DMS79 treated with DMSO at 0.1 percent for 48 hours (cell line): ENCODE measurements at regions not wholly inside any gene's neighbourhood (a gene's known extent, or its start where the extent isn't known, plus 50 kb on each side); places are given as distances from the start of the nearest gene placed in this dataset.

Experiments
- DNase-seq: peaks from one replicate; lab custom pipeline; 2025; lab: John Stamatoyannopoulos, UW

DNA sequence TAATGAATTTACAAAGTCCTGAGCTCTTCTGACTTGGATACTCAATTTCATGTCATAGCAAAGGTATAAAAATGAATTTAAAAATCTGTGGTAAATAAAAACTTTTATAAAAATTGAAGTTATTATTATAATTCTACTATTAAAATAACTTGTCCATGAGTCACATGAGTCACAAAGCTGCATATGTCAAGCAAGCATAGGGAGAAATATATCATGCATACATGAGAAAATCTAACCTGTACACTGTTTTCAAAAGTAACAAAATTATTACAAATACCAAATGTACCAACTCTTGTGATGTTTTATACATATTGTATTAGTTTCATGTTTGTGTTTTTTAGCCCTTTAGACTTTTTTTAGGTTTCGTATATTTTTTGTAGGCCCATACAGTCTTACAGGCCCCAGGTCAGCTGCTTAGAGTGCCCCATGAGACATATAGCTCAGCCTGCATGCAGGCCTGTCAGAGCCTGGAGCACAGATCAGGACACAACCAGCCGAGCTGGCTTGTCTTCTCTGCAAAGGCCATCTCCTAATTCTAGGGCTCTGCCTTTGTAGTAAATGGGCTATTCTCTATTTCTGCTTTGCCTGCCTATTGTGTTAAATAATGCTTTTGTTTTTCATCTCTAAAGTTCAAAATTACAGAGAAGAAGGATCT lies 818.7 kb upstream of the TENM3 start:
- DNase-seq, result no peak

DNA sequence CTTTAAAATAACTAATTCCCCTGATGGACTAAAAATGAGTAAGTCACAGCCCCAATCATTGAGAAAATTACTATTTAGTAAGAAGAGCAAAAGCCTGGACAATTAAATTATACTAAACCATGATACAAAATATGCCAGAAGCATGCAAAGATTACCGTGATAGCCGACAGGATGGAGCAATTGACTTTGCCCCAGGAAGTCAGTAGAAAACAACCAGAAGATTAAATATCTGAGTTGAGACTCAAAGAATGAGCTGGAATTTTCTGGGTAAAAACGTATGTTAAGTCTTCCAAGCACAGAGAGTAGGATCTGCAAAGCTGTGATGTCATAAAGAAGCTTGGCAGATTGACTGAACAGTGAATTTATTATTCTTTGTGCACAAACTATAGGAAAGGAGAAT lies 816.1 kb upstream of the TENM3 start:
- no peak for DNase-seq

DNA sequence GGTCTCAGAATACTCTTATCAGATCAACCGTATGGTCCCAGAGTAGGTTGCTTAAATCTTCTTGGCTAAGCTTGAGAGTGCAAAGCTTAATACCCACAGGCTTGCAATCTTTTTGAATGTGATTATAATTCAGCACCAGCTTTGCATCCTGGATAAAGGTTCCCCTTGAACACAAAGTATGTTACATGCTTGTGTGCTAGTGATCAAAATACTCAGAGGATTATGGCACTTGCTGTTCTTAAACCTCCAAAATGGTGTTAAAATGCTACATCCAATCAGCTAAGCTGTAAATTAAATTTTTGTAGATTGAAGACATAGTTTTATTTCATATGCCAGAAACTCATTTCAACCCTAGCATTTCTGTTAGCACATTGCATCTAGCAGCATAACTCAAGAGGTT lies 812.2 kb upstream of the TENM3 start:
- no peak for DNase-seq

DNA sequence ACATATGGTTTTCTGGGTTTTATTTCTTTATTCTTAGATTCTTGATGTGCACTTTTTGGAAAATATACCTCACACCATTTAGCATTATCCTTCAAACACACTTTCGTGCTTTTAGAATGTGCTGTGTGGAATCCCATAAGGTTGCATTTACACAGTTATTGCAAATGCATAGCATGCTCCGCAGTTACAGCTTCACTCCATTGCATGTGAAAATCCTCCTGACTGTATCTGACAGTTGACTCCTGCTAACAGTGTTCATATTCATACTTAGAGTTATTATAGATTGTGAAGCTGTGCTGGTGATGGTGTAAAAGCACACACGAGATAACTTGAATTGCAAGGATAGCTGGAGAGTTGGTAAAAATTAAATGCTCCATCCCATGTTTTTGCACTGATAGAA lies 811.5 kb upstream of the TENM3 start:
- DNase-seq, result no peak

DNA sequence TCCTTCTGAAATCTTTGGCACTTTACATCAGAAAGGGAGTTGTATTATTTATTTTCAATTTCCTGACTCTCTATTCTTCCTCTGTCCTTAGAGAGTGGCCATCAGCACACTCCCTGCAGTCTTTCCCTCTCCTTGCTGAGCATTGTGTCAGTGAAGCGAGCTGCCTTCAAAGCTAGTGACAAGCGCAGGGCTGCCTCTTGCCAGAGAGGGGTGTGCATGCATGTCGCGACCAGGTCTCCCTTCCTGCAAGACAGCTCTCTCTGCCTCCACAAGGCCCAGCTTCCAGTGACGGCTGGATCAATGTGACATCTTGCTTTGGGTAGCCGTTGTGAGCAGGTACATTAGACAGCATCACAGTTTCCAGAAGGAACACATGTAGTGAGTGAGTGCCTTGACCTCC lies 810.9 kb upstream of the TENM3 start:
- DNase-seq, result no peak

DNA sequence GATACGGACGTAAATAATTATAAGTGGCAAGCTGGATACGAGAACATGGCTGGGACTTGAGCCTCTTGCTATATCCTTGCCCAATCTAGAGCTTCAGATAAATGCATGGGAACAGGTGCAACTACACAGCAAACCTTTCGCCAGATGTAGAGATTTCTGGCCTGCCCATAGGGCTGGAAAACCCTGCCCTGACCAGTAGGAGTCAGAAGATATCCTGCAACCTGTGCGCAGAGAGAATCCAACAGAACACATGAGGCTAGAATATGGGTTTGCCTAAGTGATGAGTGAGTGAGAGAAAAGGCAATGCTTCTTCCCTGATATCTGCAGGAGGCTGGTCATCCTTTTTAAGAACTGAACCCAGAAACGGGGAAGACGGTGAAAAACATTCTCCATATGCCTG lies 805.3 kb upstream of the TENM3 start:
- no peak for DNase-seq

DNA sequence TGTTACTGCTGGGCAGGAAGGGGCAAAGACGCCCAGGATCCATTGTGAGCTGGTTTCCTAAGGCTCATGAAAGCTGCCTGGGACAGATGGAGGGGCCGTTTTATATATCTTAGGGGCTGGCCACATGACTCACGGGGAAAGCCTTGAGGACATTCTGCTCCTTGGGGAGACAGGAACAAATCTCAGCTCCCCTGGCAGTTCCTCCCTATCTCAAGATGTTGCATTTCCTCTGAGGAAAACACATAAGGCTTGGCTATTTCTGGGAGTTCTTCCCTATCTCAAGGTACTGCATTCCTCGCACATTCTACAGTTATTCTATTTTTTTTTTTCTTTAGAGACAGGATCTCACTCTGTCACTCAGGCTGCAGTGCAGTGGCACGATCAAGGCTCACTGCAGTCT lies 804.6 kb upstream of the TENM3 start:
- DNase-seq, result no peak

DNA sequence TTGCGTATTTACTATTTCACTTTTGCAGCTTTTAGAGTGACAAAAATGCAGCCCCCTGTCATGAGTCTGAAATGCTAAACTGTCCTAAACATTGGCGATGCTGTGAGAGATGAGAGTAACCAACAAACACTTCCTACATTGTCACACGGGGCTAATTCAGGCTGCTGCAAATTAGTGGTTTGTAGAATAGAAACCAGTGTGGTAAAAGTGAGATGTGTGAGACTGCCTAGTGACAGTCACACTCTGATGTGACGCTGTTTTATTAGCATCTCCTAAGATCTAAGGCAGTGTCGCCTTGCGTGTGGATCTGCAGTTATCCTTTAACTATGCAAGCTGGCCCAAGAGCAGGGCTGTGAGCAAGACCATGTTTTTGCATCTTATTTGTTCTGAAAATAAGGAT lies 800.2 kb upstream of the TENM3 start:
- no peak for DNase-seq

DNA sequence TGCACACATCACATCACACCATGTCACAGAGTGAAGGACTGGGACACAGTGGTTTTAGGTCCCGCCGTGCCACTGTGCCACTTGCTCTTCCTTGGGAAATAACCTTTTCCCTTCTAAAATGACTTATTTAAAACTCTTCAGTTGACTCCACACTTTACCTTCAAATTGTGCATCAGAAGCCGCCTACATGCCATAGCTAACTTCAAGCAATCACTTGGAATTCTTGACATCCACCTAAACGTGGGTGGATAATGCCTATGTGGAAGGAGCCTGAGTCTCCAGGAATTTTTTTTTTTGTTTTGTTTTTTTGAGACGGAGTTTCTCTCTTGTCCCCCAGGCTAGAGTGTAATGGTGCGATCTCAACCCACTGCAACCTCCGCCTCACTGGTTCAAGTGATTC lies 777.4 kb upstream of the TENM3 start:
- DNase-seq, result no peak

DNA sequence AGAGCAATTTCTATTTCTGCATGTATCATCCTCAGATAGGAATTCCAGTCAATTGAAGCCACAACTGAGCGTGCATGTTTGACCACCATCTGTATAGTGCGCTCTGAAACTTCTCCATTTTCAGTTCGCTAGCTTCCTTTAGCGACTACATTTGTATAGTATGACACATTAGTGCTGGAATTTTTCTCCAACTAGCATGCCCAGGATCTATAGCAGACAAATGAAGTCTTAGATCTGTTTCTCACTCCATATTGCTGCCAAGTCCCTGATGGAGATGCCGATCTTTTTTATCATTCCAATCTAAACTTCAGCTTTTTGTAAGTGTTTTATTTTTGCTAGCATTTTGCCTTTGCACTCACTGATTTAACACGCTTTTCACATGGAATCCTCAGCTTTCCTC lies 774.8 kb upstream of the TENM3 start:
- no peak for DNase-seq

DNA sequence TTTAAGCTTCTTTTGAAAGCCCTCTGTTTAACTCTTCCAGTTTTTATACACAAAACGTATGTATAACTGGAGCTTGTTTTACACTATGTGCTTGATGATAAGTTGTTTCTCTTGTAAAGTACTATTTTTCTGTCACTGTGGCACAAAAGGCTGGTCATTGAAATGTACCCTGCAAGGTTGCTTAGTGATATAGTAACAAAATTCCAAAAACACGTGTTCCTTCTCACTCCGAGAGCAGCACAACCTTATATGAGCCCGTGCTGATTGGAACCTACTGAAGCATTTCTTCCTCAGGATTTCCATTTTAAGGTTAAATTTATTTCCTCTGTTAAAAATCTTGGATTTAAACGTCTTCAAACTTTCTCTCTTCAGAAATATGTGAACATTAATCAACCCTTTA lies 772.9 kb upstream of the TENM3 start:
- DNase-seq, result no peak

DNA sequence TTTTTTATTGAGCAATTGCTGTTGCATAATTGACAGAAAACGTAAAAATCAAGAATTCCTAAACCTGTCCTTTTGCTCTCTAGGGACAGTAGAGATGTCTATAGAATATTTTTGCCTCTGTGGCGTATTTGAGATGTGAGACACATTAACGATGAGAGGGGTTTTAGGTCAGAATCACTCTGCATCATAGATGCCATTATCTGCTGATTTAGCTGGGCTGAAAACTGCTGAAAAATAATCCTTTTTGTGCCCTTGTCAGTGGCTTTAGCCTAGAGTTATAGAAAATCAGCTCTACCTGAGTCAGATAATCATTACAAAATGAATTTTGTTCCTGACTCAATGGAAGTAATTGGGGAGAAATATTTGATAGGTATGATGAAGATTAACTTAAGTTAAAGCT lies 767.8 kb upstream of the TENM3 start:
- no peak for DNase-seq

DNA sequence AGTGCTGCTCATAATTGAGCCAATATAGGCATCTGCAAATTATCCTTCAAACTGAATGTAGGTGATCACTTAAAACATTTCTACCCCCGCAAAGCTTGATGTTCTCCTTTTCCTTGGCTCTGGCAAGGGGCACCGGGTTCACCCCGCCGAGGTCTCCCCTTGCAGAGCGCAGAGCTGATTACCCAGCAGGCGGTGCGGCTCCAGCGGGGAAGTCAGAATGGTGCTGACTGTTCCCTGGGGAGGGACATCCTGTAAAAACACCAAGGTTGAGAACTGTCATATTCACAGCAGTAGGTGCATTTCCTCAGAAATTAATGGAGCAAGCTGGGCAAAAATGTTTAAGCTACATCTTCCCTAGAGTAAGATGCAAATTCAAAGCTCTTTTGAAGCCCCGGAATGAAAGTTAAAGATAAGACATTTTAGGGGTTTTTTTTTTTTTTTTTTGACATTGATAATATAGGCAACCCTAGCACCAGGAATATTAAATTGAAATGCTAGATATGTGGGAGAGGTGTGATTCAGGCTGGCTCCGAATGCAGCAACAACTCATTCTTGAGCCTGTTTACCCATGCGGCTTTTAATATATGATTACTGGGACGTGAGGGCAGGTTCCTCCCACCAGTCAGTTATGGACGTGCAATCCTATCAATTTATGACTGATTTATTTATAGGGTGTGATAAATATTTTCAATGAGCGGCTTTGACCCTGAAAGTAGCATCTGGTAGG lies 767.3 kb upstream of the TENM3 start:
- DNase-seq, result no peak

DNA sequence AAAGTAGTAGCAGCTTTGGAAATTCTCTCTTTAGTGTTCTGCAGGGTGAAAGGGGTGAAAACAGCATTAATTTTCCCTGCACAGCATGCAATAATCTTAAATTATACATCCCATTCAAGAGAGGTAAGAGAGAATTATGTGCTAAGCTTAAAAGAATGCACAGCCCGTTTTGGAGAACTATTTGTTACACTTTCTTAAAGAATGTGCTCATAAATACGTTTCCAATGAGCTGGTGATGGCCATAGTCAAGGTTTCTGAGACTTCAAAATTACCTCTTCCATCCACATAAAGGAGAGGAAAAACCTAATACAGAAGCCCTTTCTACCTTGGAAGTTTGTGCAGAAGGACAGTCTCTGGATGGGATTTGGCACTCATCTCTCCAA lies 766.7 kb upstream of the TENM3 start:
- no peak for DNase-seq

DNA sequence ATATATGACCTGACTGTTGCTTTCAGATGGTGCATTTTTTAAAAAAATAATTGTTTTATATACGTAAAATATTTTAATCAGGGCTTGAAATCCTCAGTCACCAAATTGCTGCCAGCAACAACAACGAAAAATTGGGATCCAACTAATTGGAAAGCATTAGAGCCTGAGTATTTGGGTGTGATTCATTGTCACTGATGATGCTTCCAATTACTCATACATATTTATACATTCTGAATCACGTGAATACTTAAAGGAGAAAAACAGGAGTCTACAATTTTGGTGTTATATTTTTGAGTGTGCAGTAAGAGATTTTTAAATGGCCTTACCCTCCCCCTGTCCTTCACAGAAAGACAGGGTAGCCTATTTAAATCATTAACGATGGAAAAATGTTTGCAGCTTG lies 765.6 kb upstream of the TENM3 start:
- DNase-seq, result no peak

DNA sequence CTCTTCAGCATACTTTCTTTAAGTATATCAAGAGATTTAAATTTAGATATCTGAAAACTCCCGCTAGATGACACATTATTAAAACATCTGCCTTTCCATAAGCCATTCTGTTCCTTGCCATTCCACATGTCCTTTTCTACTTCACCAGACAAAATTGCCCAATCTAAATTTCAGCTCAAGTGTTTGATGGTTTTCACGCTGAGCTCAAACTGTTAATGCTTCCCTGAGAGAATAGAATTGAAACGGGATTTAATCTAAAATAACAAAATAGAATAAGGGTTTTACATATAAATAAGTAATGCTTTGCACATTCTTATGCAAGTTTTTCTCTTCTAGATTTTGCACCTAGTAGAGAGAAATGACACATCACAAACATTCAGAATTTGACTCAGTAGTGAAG lies 764.5 kb upstream of the TENM3 start:
- no peak for DNase-seq

DNA sequence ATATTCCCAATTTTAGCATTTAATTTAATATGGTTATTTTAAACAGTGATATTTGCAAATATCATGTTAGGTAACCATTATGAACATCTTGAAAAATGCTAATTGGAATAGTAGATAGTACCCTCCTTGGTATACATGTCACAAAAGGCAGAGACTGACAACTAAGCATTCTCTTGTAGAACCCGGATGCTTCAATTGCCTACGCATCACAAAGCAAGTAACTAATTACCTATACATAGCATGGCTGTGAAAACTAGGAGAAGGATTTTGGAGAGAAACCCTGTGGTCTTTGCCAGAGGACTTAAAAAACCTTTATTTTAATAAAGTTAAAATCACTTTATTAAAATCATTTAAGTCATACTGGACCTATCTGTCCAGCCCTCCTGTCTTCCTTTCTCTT lies 764.1 kb upstream of the TENM3 start:
- DNase-seq, result no peak

DNA sequence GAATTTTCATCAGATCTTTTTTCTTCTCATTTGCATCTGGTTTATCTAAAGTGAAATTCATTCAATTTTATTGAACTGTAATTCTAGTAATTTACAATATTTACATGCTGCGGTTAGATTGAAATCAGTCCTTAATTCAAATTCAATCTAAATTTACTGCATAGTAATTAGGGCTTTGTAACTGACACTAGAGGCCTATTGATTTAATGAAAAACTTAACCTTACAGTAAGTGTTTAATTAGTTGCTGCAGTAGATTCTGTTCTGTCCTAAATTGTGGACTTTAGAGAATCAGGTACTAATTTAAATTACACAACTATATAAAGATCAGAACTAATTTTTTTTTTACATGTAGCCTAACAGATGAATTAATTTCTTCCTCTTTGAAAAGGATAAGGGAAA lies 758.8 kb upstream of the TENM3 start:
- DNase-seq, result no peak

DNA sequence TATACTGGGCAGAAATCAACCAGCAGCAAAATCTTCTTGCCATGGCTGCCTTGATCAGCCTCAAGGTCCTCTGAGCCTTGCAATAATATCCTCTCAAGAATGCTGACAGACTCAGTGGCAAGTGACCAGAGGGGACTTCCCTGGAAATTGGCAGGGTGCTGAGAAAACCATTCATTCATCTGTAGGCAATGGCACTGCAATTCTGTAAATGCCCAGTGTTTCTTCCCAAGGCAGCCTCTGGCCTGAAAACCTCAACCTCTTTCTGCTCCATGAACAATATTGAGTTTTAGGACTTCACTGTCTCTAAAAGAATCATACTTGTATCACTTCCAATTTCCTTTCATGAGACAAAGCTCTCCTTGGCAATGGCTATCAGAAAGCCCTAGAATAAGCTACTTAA lies 754.3 kb upstream of the TENM3 start:
- DNase-seq, result no peak

DNA sequence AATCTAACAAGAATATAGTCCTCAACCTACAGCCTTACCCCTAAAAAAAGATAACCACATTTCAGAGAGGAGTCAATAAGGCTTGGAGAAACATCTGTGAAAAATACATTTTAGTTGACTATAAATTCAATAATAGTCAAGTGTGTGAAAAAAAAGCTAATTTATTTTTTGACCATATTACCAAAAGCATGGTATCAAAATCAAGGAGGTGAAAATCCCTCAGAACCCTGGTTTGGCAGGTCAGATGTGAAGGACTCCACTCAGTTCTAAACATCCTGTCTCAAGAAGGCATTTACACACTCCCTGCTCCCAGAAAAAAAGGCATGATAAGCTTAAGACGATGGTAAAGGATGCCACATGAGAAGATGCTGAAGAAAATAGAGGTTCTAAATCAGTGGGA lies 745.1 kb upstream of the TENM3 start:
- DNase-seq, result no peak

DNA sequence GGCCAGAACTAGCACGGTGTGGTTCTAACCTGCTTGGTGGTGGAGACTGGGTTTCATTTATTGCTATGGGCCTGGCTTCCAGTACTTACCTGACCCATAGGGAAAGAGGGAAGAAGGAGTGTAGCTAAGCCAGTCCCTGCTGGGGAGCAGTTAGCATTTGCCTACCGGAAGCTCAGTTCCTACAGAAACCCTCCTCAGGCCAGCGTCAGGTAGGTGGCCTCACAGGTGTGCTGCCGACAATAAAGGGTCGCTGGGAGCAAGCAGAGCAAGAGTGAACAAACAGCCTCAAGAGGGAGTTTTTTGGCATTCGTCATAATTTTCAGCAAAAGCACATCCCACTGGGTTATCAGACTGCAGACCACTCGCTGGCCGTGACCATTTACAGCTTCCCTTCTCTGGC lies 740.6 kb upstream of the TENM3 start:
- DNase-seq, result no peak

DNA sequence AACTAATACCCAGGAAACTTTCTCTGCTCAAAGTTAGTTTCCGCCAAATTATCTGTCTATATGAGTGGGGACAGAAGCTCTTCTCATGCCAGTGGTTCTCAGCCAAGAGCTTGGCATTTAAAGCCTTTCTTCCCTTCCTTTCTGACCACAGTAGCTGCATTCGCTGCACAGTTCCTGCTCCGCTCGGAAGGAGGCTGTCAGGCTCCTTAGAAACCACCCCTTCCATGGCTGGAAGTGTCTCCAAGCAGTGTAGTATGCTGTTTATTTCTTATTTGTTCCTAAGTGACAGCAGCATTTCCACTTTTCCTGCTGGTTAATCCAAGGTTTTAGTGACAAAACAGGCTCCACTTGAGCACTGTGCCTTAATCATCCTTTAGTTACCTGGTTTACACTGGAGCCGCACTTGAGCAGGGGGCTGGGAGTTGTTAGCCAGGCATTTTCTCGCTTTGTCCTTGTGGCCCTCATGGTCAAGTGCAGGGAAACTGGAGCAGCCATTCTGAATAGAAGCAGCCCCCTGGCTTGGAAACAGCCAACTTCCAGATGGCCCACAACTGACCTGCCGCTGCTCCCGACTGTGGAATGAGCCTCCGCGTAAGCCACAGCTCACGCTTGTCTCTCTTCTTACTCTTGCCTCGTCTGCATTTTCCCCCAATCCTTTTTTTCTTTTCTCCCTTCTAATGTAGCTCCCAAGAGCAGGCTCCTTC lies 739.4 kb upstream of the TENM3 start:
- peak; percentile 57 for DNase-seq

DNA sequence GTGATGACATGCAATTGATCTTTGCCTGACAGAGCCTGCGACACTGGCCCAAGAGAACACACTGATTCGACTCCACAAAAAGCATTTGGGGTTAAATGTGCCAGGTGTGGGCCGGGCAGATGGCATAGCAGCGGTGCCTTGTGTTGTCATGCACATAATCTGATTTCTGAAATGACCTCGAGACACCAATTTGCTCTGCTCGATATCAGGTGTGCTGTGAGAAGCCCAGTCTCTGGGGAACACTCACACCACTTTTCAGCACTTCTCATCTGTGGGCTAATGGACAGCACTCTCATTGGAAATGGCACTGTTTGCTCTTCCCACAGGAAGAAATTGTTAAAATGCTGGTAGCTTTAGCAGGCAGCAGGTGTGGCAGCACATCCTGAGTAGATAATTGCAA lies 738.3 kb upstream of the TENM3 start:
- DNase-seq, result peak; percentile 61
